ENCODE measurements at regions not wholly inside any gene's neighbourhood (a gene's known extent, or its start where the extent isn't known, plus 50 kb on each side); places are given as distances from the start of the nearest gene placed in this dataset.

GRCh38 chr14:26930576-26930975 lies 332.7 kb upstream of the NOVA1 start:
- TF ChIP-seq EP300 (conservative IDR thresholded peaks at IDR 0.05; ENCODE audit: poor library complexity, severe bottlenecking) (no peak), POLR2AphosphoS5 (IDR thresholded peaks at IDR 0.05) (no peak), TAF1 (IDR thresholded peaks at IDR 0.05; ENCODE audit: low read depth) (no peak), EZH2 (IDR thresholded peaks at IDR 0.05; ENCODE audit: borderline replicate concordance, insufficient read depth, low read length, poor library complexity, severe bottlenecking) (no peak), REST (IDR thresholded peaks at IDR 0.05; ENCODE audit: borderline replicate concordance) (no peak), RAD21 (conservative IDR thresholded peaks at IDR 0.05) (no peak)
- TF ChIP-seq, protein P1, sequence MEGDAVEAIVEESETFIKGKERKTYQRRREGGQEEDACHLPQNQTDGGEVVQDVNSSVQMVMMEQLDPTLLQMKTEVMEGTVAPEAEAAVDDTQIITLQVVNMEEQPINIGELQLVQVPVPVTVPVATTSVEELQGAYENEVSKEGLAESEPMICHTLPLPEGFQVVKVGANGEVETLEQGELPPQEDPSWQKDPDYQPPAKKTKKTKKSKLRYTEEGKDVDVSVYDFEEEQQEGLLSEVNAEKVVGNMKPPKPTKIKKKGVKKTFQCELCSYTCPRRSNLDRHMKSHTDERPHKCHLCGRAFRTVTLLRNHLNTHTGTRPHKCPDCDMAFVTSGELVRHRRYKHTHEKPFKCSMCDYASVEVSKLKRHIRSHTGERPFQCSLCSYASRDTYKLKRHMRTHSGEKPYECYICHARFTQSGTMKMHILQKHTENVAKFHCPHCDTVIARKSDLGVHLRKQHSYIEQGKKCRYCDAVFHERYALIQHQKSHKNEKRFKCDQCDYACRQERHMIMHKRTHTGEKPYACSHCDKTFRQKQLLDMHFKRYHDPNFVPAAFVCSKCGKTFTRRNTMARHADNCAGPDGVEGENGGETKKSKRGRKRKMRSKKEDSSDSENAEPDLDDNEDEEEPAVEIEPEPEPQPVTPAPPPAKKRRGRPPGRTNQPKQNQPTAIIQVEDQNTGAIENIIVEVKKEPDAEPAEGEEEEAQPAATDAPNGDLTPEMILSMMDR (IDR thresholded peaks at IDR 0.05; ENCODE audit: poor library complexity, severe bottlenecking) = no peak
